SK-N-SH treated with all-trans-retinoic acid at 6 μM for 48 hours (cell line): ENCODE measurements at regions not wholly inside any gene's neighbourhood (a gene's known extent, or its start where the extent isn't known, plus 50 kb on each side); places are given as distances from the start of the nearest gene placed in this dataset.

Experiments used
- ATAC-seq: fragments of 200-7000 bp; cut with Tn5 transposase; 3 replicates; pipeline ENCODE4 v1.9.1; 2020; ENCODE audit warnings: mild to moderate bottlenecking, moderate library complexity
- ARNTL ChIP-seq: fragments of 450-650 bp; formaldehyde crosslinking; IDR thresholded peaks from 2 replicates; pipeline ENCODE4 v1.5.0; 2020; ENCODE audit warnings: low read depth, mild to moderate bottlenecking, moderate library complexity, borderline replicate concordance
- BACH2 ChIP-seq: fragments of 250-450 bp; sonication (Bioruptor Pico); IDR thresholded peaks from 2 replicates; pipeline ENCODE4 v1.9.0; 2021; ENCODE audit warnings: mild to moderate bottlenecking, borderline replicate concordance
- CSDC2 ChIP-seq: fragments of 250-450 bp; sonication (Bioruptor Pico); IDR thresholded peaks from 2 replicates; pipeline ENCODE4 v1.5.0; 2020; ENCODE audit warnings: mild to moderate bottlenecking, moderate library complexity
- GLIS3 ChIP-seq: fragments of 250-450 bp; sonication (Bioruptor Pico); IDR thresholded peaks from 2 replicates; pipeline ENCODE4 v1.5.0; 2020; ENCODE audit warnings: mild to moderate bottlenecking, moderate library complexity
- ISL1 ChIP-seq: fragments of 250-450 bp; sonication (Bioruptor Pico); IDR thresholded peaks from 2 replicates; pipeline ENCODE4 v2.1.2; 2022; ENCODE audit warnings: mild to moderate bottlenecking, moderate library complexity
- OSR1 ChIP-seq: fragments of 250-450 bp; sonication (Bioruptor Pico); IDR thresholded peaks from 2 replicates; pipeline ENCODE4 v1.8.0; 2022; ENCODE audit warnings: moderate library complexity, mild to moderate bottlenecking, inconsistent platforms
- PPARA ChIP-seq: fragments of 250-450 bp; sonication (Bioruptor Pico); IDR thresholded peaks from 2 replicates; pipeline ENCODE4 v1.5.0; 2020; ENCODE audit warnings: mild to moderate bottlenecking, borderline replicate concordance
- RARB ChIP-seq: fragments of 250-450 bp; sonication (Bioruptor Pico); IDR thresholded peaks from 2 replicates; pipeline ENCODE4 v1.8.0; 2021; ENCODE audit warnings: mild to moderate bottlenecking, moderate library complexity
- SNAI2 ChIP-seq: fragments of 250-450 bp; sonication (Bioruptor Pico); IDR thresholded peaks from 2 replicates; pipeline ENCODE4 v1.5.0; 2020; ENCODE audit warnings: mild to moderate bottlenecking, moderate library complexity
- TCF4 ChIP-seq: fragments of 250-450 bp; sonication (Bioruptor Pico); IDR thresholded peaks from 2 replicates; pipeline ENCODE4 v1.8.0; 2021; ENCODE audit warnings: mild to moderate bottlenecking, moderate library complexity, borderline replicate concordance
- TOX ChIP-seq: fragments of 250-450 bp; sonication (Bioruptor Pico); IDR thresholded peaks from 2 replicates; pipeline ENCODE4 v1.8.0; 2021; ENCODE audit warnings: mild to moderate bottlenecking, moderate library complexity, borderline replicate concordance
- ZC3H10 ChIP-seq: fragments of 250-450 bp; sonication (Bioruptor Pico); IDR thresholded peaks from 2 replicates; pipeline ENCODE4 v1.5.1; 2021; ENCODE audit warnings: mild to moderate bottlenecking, moderate library complexity
- ZFP3 ChIP-seq: fragments of 250-450 bp; sonication (Bioruptor Pico); IDR thresholded peaks from 2 replicates; pipeline ENCODE4 v1.5.0; 2020; ENCODE audit warnings: mild to moderate bottlenecking, moderate library complexity
- ZFP30 ChIP-seq: fragments of 450-650 bp; formaldehyde crosslinking; IDR thresholded peaks from 2 replicates; pipeline ENCODE4 v1.5.0; 2022; ENCODE audit warnings: mild to moderate bottlenecking, moderate library complexity
- ZNF565 ChIP-seq: fragments of 450-650 bp; formaldehyde crosslinking; conservative IDR thresholded peaks from 2 replicates; pipeline ENCODE4 v1.5.0; 2020; ENCODE audit warnings: low read depth, mild to moderate bottlenecking, moderate library complexity
- ZNF70 ChIP-seq: fragments of 450-650 bp; formaldehyde crosslinking; IDR thresholded peaks from 2 replicates; pipeline ENCODE4 v1.5.0; 2020; ENCODE audit warnings: mild to moderate bottlenecking, moderate library complexity
- ZNF8 ChIP-seq: fragments of 450-650 bp; formaldehyde crosslinking; IDR thresholded peaks from 2 replicates; pipeline ENCODE4 v1.5.0; 2020; ENCODE audit warnings: mild to moderate bottlenecking, moderate library complexity
- TF ChIP-seq, protein P1 (sequence below): fragments of 250-450 bp; sonication (Bioruptor Pico); IDR thresholded peaks from 2 replicates; pipeline ENCODE4 v1.8.0; 2020; ENCODE audit warnings: mild to moderate bottlenecking, moderate library complexity, borderline replicate concordance
- TF ChIP-seq, protein P2 (sequence below): fragments of 250-450 bp; sonication (Bioruptor Pico); IDR thresholded peaks from 2 replicates; pipeline ENCODE4 v1.5.1; 2021; ENCODE audit warnings: mild to moderate bottlenecking, moderate library complexity
- TF ChIP-seq, protein P3 (sequence below): fragments of 250-450 bp; sonication (Bioruptor Pico); IDR thresholded peaks from 2 replicates; pipeline ENCODE4 v1.8.0; 2021; ENCODE audit warnings: low read depth, mild to moderate bottlenecking, moderate library complexity, borderline replicate concordance
- TF ChIP-seq, protein P4 (sequence below): fragments of 250-450 bp; sonication (Bioruptor Pico); IDR thresholded peaks from 2 replicates; pipeline ENCODE4 v1.5.1; 2020; ENCODE audit warnings: low read depth, mild to moderate bottlenecking, moderate library complexity

DNA sequence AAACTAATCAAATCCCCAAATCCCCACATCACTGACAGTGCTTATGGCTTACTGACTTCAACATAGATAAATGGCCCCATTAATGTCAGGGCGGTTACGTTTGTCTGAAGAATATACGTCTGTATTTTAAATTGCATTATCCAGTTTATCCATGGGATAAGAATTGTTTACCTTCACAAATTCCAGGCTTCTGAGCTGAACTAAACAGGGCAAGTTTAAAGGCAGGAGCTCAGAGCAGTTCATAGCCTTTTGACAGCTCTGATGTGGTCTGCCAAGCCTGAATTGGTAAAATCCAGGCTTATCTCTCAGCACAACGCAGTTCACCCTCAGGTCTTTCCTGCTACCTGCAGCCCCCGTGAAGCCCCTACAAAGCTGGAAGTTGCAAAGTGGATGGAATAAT lies 79.5 kb upstream of the GREM2 start:
- no peak for TF ChIP-seq ARNTL (CRISPR knock-in tag)
- TF ChIP-seq, protein P1, sequence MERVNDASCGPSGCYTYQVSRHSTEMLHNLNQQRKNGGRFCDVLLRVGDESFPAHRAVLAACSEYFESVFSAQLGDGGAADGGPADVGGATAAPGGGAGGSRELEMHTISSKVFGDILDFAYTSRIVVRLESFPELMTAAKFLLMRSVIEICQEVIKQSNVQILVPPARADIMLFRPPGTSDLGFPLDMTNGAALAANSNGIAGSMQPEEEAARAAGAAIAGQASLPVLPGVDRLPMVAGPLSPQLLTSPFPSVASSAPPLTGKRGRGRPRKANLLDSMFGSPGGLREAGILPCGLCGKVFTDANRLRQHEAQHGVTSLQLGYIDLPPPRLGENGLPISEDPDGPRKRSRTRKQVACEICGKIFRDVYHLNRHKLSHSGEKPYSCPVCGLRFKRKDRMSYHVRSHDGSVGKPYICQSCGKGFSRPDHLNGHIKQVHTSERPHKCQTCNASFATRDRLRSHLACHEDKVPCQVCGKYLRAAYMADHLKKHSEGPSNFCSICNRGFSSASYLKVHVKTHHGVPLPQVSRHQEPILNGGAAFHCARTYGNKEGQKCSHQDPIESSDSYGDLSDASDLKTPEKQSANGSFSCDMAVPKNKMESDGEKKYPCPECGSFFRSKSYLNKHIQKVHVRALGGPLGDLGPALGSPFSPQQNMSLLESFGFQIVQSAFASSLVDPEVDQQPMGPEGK (CRISPR knock-in tag), result no peak
- no peak for TF ChIP-seq ISL1 (CRISPR knock-in tag)
- no peak for TF ChIP-seq ZNF565 (CRISPR knock-in tag)
- TF ChIP-seq, protein P2, sequence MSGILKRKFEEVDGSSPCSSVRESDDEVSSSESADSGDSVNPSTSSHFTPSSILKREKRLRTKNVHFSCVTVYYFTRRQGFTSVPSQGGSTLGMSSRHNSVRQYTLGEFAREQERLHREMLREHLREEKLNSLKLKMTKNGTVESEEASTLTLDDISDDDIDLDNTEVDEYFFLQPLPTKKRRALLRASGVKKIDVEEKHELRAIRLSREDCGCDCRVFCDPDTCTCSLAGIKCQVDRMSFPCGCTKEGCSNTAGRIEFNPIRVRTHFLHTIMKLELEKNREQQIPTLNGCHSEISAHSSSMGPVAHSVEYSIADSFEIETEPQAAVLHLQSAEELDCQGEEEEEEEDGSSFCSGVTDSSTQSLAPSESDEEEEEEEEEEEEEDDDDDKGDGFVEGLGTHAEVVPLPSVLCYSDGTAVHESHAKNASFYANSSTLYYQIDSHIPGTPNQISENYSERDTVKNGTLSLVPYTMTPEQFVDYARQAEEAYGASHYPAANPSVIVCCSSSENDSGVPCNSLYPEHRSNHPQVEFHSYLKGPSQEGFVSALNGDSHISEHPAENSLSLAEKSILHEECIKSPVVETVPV, result no peak
- TF ChIP-seq, protein P3, sequence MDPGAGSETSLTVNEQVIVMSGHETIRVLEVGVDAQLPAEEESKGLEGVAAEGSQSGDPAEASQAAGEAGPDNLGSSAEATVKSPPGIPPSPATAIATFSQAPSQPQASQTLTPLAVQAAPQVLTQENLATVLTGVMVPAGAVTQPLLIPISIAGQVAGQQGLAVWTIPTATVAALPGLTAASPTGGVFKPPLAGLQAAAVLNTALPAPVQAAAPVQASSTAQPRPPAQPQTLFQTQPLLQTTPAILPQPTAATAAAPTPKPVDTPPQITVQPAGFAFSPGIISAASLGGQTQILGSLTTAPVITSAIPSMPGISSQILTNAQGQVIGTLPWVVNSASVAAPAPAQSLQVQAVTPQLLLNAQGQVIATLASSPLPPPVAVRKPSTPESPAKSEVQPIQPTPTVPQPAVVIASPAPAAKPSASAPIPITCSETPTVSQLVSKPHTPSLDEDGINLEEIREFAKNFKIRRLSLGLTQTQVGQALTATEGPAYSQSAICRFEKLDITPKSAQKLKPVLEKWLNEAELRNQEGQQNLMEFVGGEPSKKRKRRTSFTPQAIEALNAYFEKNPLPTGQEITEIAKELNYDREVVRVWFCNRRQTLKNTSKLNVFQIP, result no peak
- TF ChIP-seq, protein P4, sequence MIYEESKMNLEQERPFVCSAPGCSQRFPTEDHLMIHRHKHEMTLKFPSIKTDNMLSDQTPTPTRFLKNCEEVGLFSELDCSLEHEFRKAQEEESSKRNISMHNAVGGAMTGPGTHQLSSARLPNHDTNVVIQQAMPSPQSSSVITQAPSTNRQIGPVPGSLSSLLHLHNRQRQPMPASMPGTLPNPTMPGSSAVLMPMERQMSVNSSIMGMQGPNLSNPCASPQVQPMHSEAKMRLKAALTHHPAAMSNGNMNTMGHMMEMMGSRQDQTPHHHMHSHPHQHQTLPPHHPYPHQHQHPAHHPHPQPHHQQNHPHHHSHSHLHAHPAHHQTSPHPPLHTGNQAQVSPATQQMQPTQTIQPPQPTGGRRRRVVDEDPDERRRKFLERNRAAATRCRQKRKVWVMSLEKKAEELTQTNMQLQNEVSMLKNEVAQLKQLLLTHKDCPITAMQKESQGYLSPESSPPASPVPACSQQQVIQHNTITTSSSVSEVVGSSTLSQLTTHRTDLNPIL (CRISPR knock-in tag), result no peak
- no peak for TF ChIP-seq TOX (CRISPR knock-in tag)
- TF ChIP-seq SNAI2 (CRISPR knock-in tag), result no peak
- TF ChIP-seq ZC3H10 (CRISPR knock-in tag), result no peak
- TF ChIP-seq ZNF8, result no peak
- no peak for TF ChIP-seq TCF4 (CRISPR knock-in tag)
- no peak for TF ChIP-seq ZFP30 (CRISPR knock-in tag)
- ATAC-seq, result no peak

DNA sequence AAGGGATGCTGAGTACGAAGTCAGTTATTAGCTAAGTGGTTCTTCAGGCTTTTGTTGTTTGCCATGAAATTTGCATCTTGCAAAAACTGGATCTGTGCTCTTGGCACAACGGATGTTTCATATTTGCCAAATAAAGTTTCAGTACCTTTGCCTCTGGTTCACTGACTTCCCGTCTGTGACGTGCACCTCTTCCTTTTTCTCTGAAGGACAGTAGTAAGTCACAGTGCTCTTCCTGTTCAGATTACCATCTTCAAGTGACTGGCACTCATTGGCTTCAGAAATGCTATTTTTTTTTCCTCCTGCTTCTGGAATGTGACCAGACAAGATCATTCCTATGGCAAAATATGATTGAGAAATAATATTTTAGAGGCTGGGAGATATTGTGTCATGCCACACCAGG lies 75.9 kb upstream of the GREM2 start:
- no peak for ATAC-seq
- TF ChIP-seq BACH2 (CRISPR knock-in tag) (no peak), ZNF565 (CRISPR knock-in tag) (no peak), ZFP30 (CRISPR knock-in tag) (no peak)
- TF ChIP-seq, protein P2, result no peak

DNA sequence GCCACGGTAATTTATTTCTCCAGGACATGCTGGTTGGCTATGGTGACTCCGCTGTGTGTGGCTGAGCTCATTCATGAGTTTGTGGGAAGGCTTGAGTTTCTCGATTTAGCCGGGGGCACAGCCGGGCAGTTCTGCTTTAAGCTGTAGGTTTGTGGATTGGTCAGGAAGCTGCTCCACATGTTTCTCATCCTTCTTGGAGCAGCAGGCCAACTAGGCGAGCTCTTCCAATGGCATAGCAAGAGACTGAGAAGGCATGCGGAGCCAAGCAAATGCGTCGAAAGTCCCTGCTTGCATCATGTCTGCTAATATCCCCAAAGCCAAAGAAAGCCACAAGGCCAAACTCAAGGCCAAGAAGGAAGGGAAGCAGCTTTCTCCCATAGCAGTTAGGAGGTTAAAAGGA lies 71.6 kb upstream of the GREM2 start:
- ATAC-seq, result no peak
- TF ChIP-seq CSDC2 (CRISPR knock-in tag), result no peak
- no peak for TF ChIP-seq PPARA (CRISPR knock-in tag)
- TF ChIP-seq, protein P4 (CRISPR knock-in tag), result no peak
- no peak for TF ChIP-seq ZFP30 (CRISPR knock-in tag)
- no peak for TF ChIP-seq TOX (CRISPR knock-in tag)
- no peak for TF ChIP-seq TCF4 (CRISPR knock-in tag)
- no peak for TF ChIP-seq ZNF8
- no peak for TF ChIP-seq SNAI2 (CRISPR knock-in tag)
- no peak for TF ChIP-seq GLIS3 (CRISPR knock-in tag)
- no peak for TF ChIP-seq ZC3H10 (CRISPR knock-in tag)
- TF ChIP-seq RARB (CRISPR knock-in tag), result no peak
- no peak for TF ChIP-seq ARNTL (CRISPR knock-in tag)
- TF ChIP-seq, protein P3, result no peak
- no peak for TF ChIP-seq ISL1 (CRISPR knock-in tag)
- TF ChIP-seq, protein P2, result no peak
- no peak for TF ChIP-seq ZNF70 (CRISPR knock-in tag)
- TF ChIP-seq ZFP3, result no peak
- TF ChIP-seq OSR1 (CRISPR knock-in tag), result no peak
